ENCODE measurements at regions not wholly inside any gene's neighbourhood (a gene's known extent, or its start where the extent isn't known, plus 50 kb on each side); places are given as distances from the start of the nearest gene placed in this dataset.

DNA sequence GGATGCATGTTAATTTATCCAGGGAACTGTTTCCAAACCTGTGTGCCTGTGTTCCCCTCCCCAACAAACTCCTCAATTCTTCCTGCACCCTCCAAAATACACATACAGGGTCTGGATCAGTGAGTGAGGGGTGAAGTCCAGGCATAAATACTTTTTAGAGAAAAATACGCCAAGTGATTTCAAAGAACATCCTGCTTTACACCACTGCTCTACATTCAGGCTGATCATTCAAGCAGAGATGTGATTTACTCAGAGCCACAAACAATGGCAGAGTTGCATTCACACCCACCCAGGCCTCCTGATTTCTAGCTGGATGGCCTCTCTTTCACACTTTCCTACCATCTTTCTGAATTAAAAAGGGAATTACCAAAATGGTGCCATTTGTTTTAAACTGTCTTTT is 289.5 kb upstream of the SLC14A2 start:
- CTCF ChIA-PET: no interaction called here
- POLR2A ChIA-PET (ENCODE audit: low non-redundant PET): no interaction called here
- no peak for DNase-seq (ENCODE audit: low spot score)
- TF ChIP-seq, protein P1, sequence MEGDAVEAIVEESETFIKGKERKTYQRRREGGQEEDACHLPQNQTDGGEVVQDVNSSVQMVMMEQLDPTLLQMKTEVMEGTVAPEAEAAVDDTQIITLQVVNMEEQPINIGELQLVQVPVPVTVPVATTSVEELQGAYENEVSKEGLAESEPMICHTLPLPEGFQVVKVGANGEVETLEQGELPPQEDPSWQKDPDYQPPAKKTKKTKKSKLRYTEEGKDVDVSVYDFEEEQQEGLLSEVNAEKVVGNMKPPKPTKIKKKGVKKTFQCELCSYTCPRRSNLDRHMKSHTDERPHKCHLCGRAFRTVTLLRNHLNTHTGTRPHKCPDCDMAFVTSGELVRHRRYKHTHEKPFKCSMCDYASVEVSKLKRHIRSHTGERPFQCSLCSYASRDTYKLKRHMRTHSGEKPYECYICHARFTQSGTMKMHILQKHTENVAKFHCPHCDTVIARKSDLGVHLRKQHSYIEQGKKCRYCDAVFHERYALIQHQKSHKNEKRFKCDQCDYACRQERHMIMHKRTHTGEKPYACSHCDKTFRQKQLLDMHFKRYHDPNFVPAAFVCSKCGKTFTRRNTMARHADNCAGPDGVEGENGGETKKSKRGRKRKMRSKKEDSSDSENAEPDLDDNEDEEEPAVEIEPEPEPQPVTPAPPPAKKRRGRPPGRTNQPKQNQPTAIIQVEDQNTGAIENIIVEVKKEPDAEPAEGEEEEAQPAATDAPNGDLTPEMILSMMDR (conservative IDR thresholded peaks at IDR 0.05; ENCODE audit: low read depth): no peak
- no peak overlapping the region for H3K27ac ChIP-seq

DNA sequence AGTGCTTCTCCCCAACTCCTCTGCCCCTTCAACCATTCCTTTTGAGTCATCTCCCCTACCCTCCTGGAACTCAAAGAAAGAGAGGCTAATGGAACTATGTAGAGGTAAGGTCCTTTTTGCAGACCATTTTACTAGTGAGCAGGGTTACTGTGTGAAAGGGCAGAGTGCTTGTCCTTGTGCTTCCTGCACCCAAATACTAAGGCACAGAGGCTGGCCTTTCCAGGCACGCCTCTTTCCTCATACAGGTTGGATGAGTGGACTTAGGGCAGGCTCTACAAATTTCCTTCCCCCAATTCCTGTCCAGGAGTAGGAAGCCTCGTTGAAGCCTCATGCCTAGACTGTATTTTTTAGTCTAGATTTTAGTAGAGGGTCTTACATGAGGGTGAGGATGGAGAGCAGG is 288.8 kb upstream of the SLC14A2 start:
- ChIA-PET POLR2A (ENCODE audit: low non-redundant PET) (no interaction called here), CTCF (interaction anchor here (0.6 kb wide), 1 partner anchor 844 kb away, joined by 4 read pairs; no protein-coding TSS in a partner anchor)
- H3K27ac ChIP-seq: no peak overlapping the region
- TF ChIP-seq, protein P1 (conservative IDR thresholded peaks at IDR 0.05; ENCODE audit: low read depth): no peak
- DNase-seq (ENCODE audit: low spot score): no peak

DNA sequence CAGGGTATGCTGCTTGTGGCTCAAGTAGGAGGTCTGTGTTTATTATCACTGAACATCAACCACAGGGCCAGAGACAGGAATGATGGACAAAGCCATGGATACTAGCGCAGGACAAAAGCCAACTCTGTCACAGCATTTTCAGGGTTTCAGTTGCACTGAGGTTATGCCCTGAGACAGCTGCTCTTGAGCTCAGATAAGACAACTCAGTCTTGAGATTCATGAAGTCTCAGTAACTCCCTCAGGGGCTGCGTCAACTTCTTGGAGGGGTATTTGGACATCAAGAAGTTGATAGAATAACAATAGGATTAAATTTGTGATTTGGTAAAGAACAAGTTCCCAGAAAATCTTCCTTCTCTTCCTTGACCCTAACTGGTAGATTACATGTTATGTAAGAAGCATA is 287.0 kb upstream of the SLC14A2 start:
- H3K27ac ChIP-seq: no peak overlapping the region
- DNase-seq (ENCODE audit: low spot score): no peak
- POLR2A ChIA-PET (ENCODE audit: low non-redundant PET): no interaction called here
- TF ChIP-seq, protein P1 (conservative IDR thresholded peaks at IDR 0.05; ENCODE audit: low read depth): no peak
- CTCF ChIA-PET: interaction anchor here (0.7 kb wide), 1 partner anchor 741 kb away, joined by 3 read pairs; no protein-coding TSS in a partner anchor

DNA sequence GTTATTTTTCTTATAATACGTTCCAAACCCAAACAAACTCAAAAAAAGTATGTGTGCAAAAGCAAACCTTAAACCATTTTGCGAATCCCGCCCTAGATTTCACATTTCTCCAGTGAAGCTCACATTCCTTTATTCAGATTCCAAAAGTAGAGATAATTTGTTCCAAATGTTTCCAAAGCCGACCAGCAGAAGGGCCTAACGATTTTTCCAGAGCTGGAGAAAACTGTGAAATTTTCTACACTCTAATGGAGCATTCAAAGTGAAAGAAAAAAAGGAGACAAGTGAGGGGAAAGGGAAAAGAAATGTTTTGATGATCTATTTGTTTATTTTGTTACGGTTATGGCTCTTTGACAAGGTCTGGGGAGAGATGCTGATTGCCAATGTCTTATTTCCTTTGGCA is 286.5 kb upstream of the SLC14A2 start:
- DNase-seq (ENCODE audit: low spot score): no peak
- ChIA-PET POLR2A (ENCODE audit: low non-redundant PET) (no interaction called here), CTCF (interaction anchor here (0.6 kb wide), 1 partner anchor 56 kb away, joined by 5 read pairs; no protein-coding TSS in a partner anchor)
- no peak overlapping the region for H3K27ac ChIP-seq
- TF ChIP-seq, protein P1 (conservative IDR thresholded peaks at IDR 0.05; ENCODE audit: low read depth): no peak

DNA sequence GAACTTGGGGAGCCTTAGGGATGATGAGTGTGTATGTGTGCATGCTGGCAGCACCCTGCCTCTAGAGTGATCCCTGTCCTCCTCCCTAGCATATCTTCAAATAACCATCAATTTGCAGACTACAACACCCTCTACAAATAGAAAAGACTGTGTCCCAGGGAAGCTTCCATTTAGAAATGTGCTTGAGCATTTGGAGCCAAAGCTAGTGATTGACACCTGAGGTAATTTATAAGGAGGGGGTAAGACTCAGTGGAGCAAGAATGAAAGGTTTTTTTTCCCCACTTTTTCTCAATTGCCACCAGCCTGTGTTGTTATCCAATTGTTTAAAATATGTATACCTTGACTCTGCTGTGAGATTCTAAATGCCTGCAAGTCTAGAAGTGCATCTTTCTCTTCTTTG is 286.0 kb upstream of the SLC14A2 start:
- DNase-seq (ENCODE audit: low spot score): no peak
- TF ChIP-seq, protein P1 (conservative IDR thresholded peaks at IDR 0.05; ENCODE audit: low read depth): no peak
- H3K27ac ChIP-seq: no peak overlapping the region
- ChIA-PET CTCF (interaction anchor here (0.6 kb wide), 1 partner anchor 55 kb away, joined by 5 read pairs; no protein-coding TSS in a partner anchor), POLR2A (ENCODE audit: low non-redundant PET) (no interaction called here)

DNA sequence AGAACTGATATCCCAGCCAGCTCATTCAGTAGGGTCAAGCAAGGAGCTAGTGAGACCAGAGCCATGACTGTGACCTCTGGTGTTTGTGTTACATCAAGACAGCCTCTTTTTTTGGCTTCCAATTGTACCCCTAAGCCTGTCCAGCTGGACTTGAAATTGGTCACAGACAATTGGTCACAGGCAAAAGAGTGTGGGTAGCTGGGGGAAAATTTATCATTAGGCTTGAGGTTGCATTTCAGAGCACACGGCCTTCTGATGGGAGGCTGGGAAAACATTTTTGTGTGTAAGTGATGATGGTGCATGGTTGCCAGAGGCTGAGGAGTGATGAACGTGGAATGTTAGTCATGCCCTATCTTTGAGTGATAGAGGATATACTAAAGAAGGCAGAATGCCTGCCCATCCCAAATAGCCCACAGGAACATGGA is 285.1 kb upstream of the SLC14A2 start:
- CTCF ChIA-PET: no interaction called here
- TF ChIP-seq, protein P1 (conservative IDR thresholded peaks at IDR 0.05; ENCODE audit: low read depth): no peak
- H3K27ac ChIP-seq: no peak overlapping the region
- DNase-seq (ENCODE audit: low spot score): no peak
- POLR2A ChIA-PET (ENCODE audit: low non-redundant PET): no interaction called here
